Peyer's patch (tissue), 4 donors: ENCODE measurements at regions not wholly inside any gene's neighbourhood (a gene's known extent, or its start where the extent isn't known, plus 50 kb on each side); places are given as distances from the start of the nearest gene placed in this dataset.

Experiments used
- POLR2A ChIP-seq, 2 donors: fragments of 450-650 bp; IDR thresholded peaks; one replicate each; pipeline ENCODE4 v1.5.1; 2017; ENCODE audit warnings: antibody characterized with exemption in 2 of 2, mild to moderate bottlenecking in 2 of 2, moderate library complexity in 2 of 2
- TF ChIP-seq, protein P1 (sequence below), 6 experiments: fragments of 450-650 bp in 4 of 6; fragments of 200-600 bp in 2 of 6; sonication (generic) in 1 of 6; IDR thresholded peaks; one replicate each; pipeline ENCODE4 v1.5.1; 2017 to 2019; ENCODE audit warnings: antibody characterized with exemption in 6 of 6, mild to moderate bottlenecking in 3 of 6, moderate library complexity in 1 of 6

DNA sequence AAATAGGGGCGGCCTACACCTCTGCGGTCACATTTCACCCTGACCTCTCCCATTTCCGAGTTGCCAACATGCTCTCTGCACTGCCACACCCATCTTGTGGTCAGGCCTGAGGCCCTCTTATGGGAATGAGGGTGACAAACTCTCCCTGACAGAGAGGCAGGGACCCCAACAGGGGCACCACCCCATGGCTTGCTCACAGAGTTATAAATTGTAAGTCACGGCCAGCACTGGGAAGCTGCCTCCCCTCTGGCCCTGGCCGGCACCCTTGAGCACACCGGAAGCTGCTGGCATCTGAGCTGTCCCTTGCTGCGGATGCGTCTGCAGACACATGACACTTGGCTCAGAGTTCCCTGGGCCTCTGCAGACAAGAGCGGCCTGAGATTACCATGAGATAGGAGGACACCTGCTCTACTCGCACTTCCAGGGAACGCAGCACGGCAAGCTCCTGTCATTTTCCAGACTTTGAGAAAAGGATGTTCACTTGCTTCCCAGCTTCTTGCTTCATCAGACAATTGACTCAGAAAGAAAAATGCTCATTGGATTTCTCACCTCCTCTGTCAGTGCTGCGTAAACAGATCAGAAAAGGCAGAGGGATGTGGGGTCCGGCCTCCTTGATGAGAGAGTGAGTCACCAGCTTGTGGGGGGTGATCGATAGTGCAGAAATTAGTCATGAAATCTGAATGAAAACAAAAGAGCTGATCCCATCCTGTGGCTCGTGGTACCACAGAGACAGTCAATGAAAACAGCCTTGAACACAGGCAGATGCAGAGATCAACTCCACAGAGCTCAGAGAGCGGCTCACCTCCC, 269.8 kb downstream of the SYK start:
- TF ChIP-seq, protein P1, sequence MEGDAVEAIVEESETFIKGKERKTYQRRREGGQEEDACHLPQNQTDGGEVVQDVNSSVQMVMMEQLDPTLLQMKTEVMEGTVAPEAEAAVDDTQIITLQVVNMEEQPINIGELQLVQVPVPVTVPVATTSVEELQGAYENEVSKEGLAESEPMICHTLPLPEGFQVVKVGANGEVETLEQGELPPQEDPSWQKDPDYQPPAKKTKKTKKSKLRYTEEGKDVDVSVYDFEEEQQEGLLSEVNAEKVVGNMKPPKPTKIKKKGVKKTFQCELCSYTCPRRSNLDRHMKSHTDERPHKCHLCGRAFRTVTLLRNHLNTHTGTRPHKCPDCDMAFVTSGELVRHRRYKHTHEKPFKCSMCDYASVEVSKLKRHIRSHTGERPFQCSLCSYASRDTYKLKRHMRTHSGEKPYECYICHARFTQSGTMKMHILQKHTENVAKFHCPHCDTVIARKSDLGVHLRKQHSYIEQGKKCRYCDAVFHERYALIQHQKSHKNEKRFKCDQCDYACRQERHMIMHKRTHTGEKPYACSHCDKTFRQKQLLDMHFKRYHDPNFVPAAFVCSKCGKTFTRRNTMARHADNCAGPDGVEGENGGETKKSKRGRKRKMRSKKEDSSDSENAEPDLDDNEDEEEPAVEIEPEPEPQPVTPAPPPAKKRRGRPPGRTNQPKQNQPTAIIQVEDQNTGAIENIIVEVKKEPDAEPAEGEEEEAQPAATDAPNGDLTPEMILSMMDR (IDR thresholded peaks at IDR 0.05): no peak
- no peak for TF ChIP-seq POLR2A (IDR thresholded peaks at IDR 0.05)
